ENCODE measurements at regions not wholly inside any gene's neighbourhood (a gene's known extent, or its start where the extent isn't known, plus 50 kb on each side); places are given as distances from the start of the nearest gene placed in this dataset.

DNA sequence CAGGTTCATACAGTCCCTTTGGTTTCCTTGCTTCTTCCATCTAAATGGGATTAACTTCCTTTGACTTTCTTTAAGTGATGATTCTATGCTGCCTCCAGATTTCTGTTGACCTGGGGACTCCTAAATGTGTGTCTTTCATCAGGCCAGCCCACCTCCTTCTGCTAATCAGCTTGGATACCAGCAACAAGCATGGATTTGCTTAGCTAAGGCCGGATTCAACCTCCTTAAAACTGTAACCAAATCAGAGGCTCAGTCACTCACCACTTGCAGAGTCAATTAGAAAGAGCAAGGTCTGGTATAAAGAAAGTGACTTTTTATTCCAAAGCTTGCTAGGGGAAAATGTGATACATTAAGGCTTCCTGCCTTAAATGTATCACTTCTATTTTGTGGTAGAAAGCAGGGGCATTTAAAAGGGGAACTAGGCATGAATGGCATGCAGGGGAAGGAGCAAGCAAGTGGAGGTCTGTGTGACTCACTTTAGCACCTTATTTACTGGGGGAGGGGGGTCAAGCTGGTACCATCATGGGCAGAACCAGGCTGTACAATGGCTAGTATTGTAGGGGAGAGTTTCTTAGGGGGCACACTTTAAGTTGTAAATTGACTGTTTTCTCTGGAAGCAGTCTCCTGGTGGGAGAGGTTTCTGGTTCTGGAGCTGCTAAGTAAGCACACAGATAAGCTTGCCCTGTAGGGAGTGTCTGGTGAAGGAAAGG, 239.0 kb upstream of the PDGFD start:
- TF ChIP-seq, protein P1, sequence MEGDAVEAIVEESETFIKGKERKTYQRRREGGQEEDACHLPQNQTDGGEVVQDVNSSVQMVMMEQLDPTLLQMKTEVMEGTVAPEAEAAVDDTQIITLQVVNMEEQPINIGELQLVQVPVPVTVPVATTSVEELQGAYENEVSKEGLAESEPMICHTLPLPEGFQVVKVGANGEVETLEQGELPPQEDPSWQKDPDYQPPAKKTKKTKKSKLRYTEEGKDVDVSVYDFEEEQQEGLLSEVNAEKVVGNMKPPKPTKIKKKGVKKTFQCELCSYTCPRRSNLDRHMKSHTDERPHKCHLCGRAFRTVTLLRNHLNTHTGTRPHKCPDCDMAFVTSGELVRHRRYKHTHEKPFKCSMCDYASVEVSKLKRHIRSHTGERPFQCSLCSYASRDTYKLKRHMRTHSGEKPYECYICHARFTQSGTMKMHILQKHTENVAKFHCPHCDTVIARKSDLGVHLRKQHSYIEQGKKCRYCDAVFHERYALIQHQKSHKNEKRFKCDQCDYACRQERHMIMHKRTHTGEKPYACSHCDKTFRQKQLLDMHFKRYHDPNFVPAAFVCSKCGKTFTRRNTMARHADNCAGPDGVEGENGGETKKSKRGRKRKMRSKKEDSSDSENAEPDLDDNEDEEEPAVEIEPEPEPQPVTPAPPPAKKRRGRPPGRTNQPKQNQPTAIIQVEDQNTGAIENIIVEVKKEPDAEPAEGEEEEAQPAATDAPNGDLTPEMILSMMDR (IDR thresholded peaks at IDR 0.05), result no peak
- no peak for TF ChIP-seq EZH2 (IDR thresholded peaks at IDR 0.05)
